Neural progenitor cell (in vitro differentiated cells): ENCODE measurements at regions not wholly inside any gene's neighbourhood (a gene's known extent, or its start where the extent isn't known, plus 50 kb on each side); places are given as distances from the start of the nearest gene placed in this dataset.
"Not testable (repeated sequence)": the region's sequence is repeated elsewhere in the genome, so short reads cannot be mapped to it uniquely, and the experiment has no call there.

Experiments
- CTCF ChIP-seq: fragments of 200-600 bp; sonication (generic); IDR thresholded peaks from 2 replicates; pipeline ENCODE4 v1.5.1; 2017; ENCODE audit warnings: antibody characterized with exemption, mild to moderate bottlenecking
- EZH2 ChIP-seq: fragments of 200-600 bp; sonication (generic); IDR thresholded peaks from 2 replicates; pipeline ENCODE4 v1.6.1; 2017; ENCODE audit warnings: antibody characterized with exemption, mild to moderate bottlenecking, moderate library complexity

DNA sequence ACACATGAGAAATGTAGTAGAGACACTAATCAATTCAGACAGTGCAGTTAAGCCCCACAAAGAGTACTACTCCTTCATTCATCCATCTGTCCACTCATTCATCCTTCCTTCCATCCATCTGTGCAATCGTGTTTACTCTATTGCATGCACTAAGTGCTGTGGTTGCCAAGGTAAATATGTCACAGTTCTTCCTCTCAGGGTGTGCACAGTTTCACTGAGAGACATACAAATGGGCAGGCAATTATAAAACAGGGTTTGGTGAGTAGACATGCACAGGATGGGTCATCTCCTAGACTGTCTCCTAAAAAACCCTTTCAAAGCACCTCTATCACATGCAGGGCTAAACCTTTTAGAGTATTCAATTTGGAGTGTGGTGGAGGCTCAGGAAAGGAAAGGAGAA, 160.4 kb upstream of the ZNF92 start:
- TF ChIP-seq CTCF, EZH2: not testable (repeated sequence)
